ENCODE measurements at regions not wholly inside any gene's neighbourhood (a gene's known extent, or its start where the extent isn't known, plus 50 kb on each side); places are given as distances from the start of the nearest gene placed in this dataset.
A peak's percentile ranks its signal among the peaks of the same experiment; 100 is the strongest.
"Not testable (repeated sequence)": the region's sequence is repeated elsewhere in the genome, so short reads cannot be mapped to it uniquely, and the experiment has no call there.

DNA sequence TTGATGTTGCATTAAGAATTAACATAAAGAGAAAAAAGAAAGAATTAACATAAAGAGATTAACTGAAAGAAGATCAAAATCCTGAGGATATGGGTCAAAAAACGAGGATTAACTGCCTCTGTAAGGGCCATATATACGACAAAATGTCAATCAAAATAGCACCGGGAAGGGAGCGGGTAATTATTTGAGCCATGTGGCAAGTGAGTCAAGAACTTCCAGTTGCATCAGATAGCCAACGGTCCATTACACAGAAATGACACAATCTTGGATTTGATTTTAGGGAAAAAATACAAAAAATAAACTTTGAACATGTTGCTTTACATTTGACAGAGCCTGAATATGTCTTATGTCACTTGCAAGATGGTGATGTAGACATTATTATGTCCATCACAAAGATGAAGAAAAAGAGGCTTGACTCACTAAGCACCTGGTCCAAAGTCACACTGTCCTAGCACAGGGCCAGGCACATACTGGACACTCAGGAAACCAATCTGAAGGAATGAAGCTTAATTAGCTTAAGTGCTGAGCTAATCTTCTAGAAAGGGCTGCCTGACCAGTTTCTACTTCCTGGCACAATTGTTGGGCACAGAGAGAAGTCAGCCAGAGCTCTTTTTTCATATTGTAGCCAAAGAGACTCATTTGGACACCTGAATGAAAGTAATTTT is 273.2 kb upstream of the PAPPA start:
- no peak for DNase-seq (ENCODE audit: low read depth)

GRCh38 chr9:115882911-115883310 is 270.7 kb upstream of the PAPPA start:
- DNase-seq (ENCODE audit: low read depth) = peak; percentile 86

DNA sequence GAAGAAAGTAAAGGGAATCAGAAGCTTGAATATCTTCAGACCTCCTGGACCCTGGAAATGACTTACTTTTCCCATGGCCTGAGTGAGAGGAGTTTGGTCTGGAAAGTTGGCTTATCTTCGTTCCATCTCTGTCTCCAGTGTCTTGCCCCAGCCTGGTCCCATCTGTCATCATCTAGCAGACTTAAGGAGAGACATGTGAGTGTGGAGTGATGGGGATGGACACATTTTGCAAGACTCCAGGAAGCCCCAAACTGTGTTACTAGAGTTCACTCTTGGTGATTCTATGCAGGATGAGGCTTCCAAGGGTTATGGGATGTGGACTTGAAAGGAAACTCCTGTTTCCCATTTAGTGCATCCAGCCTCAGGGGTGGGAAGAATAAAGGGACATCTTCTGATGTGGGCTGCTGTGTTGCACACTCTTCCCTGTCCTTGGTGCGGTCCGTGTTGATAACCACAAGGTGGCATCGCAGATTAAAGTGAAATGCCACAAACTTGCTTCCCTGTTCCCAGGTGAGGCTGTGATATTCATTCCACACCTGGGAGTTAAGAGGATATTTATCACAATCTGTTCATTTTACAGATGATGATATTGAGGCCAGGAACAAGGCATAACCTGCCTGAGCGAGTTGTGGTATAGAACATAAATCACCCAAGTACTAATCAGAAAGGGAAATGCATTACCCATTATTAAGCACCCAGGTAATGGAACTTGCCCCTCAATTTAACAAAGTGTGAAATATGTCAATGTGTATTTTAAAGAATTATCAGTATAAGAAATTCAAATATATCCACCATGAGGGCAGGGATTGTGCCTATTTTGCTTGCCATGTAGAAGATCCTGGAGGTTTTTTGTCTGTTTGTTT is 269.9 kb upstream of the PAPPA start:
- no peak for DNase-seq (ENCODE audit: low read depth)

GRCh38 chr9:115884846-115885245 is 268.7 kb upstream of the PAPPA start:
- no peak for DNase-seq (ENCODE audit: low read depth)

GRCh38 chr9:115888131-115888530 is 265.5 kb upstream of the PAPPA start:
- DNase-seq (ENCODE audit: low read depth) = no peak

GRCh38 chr9:115891929-115892328 is 261.7 kb upstream of the PAPPA start:
- no peak for DNase-seq (ENCODE audit: low read depth)

GRCh38 chr9:115898478-115898877 is 255.1 kb upstream of the PAPPA start:
- not testable (repeated sequence) for DNase-seq (ENCODE audit: low read depth)

GRCh38 chr9:115900698-115901097 is 252.9 kb upstream of the PAPPA start:
- DNase-seq (ENCODE audit: low read depth) = no peak

DNA sequence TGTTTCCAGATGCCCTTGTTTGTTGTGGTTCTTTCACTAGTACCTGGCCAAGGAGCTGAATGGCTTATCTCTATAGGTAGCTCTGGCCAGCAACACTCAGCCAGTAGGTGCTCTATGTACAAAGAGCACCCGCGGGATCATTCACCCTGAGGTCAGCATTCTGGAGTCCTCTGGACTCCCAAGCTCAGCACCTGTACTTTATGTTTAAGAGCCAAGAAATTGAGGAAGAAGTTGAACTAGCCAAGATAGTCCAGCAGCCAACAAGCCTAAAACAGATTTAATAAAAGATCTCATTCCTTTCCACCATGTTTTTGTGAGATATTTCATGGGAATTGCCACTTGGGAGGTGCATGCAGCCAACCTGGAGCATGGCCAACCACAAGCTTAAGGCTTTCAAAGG is 242.6 kb upstream of the PAPPA start:
- no peak for DNase-seq (ENCODE audit: low read depth)

DNA sequence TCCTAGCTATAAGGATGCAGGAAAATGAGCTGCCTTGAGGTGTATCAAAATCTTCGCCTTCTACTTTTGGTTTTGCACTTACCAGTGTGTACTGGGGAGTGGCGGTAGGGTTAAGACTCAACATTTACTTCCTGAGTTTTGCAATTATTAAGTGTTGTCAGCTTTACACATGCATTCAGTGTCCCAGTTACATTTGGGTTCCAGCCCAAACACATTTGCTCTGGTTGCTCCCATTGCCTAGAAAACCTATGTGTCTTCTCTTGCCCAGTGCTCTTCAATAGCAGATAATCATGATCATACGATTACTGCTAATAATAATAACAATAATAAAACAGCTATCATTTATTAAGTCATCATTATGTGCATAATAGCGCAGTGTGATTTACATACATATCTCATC is 241.5 kb upstream of the PAPPA start:
- DNase-seq (ENCODE audit: low read depth) = no peak

DNA sequence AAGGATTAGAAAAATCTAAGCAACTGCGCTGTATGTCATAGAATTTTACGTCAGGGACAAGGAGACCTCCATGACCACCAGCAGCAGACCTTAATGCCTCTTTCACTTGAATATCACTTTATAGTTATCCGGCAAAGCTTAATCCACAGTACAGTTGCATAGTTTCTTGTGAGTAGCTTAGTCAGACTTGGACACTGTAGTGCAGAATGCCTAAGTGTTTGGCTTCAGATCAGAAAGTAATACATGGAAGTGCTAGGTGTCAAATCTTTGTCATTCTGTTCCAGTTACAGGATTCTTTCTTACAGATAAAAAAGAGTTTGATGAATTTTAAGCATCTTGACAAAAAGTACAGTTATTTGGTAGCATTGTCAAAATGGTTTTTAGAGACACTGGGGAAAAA is 239.9 kb upstream of the PAPPA start:
- DNase-seq (ENCODE audit: low read depth) = no peak

GRCh38 chr9:115914291-115914690 is 239.3 kb upstream of the PAPPA start:
- no peak for DNase-seq (ENCODE audit: low read depth)

DNA sequence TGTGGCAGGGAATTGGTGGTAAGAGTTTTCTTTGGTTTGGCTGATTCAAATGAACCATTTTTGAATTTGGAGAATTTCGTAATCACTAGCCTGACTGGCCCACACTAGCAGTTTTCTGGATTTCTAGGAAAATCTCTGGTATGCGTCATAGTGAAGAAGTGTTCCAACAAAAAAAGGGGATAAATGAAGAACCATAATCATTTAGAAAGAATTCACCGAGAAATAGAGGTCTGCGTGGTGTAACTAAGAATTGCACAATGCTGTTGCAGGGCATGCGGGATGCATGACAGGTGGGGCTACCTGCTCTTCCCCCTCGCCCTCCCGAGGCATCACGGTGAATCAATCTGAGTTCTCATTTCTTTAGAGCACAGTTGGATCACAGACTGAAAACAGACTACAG is 232.3 kb upstream of the PAPPA start:
- DNase-seq (ENCODE audit: low read depth) = peak; percentile 66

DNA sequence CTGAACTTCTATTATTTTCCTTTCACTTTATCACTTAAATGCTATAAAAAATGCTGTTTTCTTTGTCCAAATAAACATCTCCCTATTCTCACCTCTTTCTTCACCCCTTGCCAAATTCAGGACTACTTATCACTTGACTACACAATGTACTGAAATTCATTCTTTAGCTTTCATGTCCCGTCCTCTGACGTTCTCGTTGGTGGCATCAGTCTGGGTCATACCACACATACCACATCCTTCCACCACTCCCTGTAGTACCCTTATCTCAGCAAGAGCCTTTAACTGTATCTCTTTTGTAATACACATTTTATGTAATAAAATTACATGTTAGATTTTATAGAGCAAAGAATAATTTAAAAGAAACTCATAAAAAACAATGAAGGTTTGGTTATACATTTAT is 231.1 kb upstream of the PAPPA start:
- no peak for DNase-seq (ENCODE audit: low read depth)

DNA sequence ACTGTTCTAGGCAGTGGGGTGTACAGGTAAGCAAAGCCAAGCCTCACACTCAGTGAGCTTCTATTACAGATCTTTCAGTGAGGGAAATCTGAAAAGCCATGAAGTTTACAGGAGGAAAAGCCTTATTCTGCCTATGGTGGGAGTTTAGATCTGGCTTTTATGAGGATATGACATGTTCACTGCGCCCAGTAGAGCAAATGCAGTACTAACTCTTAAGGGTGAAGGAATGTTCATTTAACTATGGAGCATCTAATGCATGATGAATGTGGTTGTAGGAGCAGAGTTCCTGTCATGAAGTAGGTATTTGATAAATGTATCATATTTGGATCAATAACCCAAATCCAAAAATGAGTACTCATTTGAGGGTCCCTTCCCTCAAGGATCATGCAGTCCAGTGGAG is 230.2 kb upstream of the PAPPA start:
- no peak for DNase-seq (ENCODE audit: low read depth)

GRCh38 chr9:115923903-115924668 is 229.5 kb upstream of the PAPPA start:
- no peak for DNase-seq (ENCODE audit: low read depth)

DNA sequence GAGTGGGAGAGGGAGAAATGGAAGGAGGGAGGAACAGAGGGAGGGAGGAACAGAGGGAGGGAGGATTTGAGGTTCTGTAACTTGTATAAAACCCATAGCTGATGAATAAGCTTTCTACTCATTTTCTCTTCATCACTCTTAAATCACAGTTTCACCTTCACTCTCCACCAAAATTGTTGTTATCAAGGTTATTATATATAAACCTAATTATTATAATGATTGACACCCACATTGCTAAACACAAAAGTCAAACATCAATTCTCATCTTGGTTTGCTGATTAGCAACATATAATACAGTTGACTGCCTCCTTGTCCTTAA is 229.0 kb upstream of the PAPPA start:
- no peak for DNase-seq (ENCODE audit: low read depth)

DNA sequence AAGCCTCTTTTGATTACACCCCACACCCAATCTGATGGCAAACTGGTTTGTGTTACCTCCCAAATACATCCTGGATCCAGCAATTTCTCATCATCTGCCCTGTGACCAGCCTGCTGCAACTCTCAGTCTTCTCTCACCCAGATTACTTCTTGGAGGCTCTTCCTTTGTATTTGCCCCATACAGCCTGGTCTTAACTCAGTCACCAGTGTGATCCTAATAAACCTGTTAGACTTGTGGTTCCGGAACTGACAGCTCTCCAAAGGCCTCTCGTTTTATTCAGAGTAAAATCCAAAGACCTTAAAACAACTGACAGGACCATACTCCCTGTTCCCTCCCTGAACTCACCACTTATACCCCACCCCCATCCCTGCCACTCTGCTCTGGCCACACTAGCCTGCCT is 228.2 kb upstream of the PAPPA start:
- no peak for DNase-seq (ENCODE audit: low read depth)

GRCh38 chr9:115930472-115930871 is 223.1 kb upstream of the PAPPA start:
- DNase-seq (ENCODE audit: low read depth) = no peak

GRCh38 chr9:115938479-115938878 is 215.1 kb upstream of the PAPPA start:
- DNase-seq (ENCODE audit: low read depth) = no peak

DNA sequence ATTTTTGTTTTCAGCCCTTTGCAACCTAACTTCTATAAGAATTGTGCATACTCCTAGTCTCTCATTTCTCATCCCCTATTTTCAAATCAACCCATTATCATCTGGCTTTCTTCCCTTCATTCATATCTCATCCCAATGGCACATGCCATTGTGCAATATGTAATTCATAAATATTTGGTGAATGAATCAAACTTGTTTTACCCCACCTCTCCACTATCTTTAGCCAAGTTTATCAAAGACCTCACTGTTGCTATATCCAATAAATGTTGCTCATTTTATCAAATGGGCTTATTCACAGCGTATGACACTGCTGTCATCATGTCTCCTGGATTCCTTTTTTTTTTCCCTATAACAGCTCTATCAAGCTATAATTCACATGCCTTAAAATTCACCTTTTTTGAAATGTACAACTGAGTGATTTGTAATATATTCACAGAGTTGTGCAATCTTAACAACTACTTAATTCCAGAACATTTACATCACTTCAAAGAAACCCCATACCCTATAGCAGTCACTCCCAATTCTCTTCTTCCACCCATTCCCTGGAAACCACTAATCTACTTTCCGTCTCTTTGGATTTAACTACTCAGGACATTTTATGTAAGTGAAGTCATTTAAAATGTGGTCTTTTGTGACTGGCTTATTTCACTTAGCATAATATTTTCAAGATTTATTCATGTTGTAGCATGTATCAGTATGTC is 214.4 kb upstream of the PAPPA start:
- peak; percentile 34 for DNase-seq (ENCODE audit: low read depth)

- peak; percentile 37 for DNase-seq (ENCODE audit: low read depth)
These were observed 211.9 kb upstream of the PAPPA start for GRCh38 chr9:115941561-115942315.
